T-helper 17 cell (primary cell): ENCODE measurements at regions not wholly inside any gene's neighbourhood (a gene's known extent, or its start where the extent isn't known, plus 50 kb on each side); places are given as distances from the start of the nearest gene placed in this dataset.
"Not testable (repeated sequence)": the region's sequence is repeated elsewhere in the genome, so short reads cannot be mapped to it uniquely, and the experiment has no call there.

ENCODE experiments used
- ATAC-seq: fragments of 150-1000 bp; cut with Tn5 transposase; 2 replicates; pipeline ENCODE4 v1.10.0; 2021; ENCODE audit warnings: mild to moderate bottlenecking, moderate library complexity
- DNase-seq, 3 donors: peaks; one replicate each; pipeline versions ENCODE4 v3.0.0 to v3.0.0-alpha.2; 2020 to 2021
- H3K9me3 ChIP-seq: one replicate; pipeline ENCODE4 v1.7.0; 2013; ENCODE audit warnings: low read length, mild to moderate bottlenecking; ENCODE audit not compliant: control insufficient read depth, poor library complexity, severe bottlenecking
- H3K27ac Mint-ChIP-seq: one replicate; pipeline ENCODE4 v1.8.0; 2022; ENCODE audit warnings: mild to moderate bottlenecking, moderate library complexity, mixed read lengths
- H3K27me3 Mint-ChIP-seq: one replicate; pipeline ENCODE4 v1.8.0; 2022; ENCODE audit warnings: mixed read lengths
- H3K36me3 Mint-ChIP-seq: one replicate; pipeline ENCODE4 v1.8.0; 2022; ENCODE audit warnings: low read depth, mixed read lengths
- H3K4me1 Mint-ChIP-seq: one replicate; pipeline ENCODE4 v1.8.0; 2022; ENCODE audit warnings: mild to moderate bottlenecking, mixed read lengths
- H3K4me3 Mint-ChIP-seq: one replicate; pipeline ENCODE4 v1.8.0; 2022; ENCODE audit warnings: mild to moderate bottlenecking, moderate library complexity, mixed read lengths

- not testable (repeated sequence) for ATAC-seq, H3K36me3 Mint-ChIP-seq, H3K27me3 Mint-ChIP-seq, H3K4me3 Mint-ChIP-seq, DNase-seq, H3K4me1 Mint-ChIP-seq, H3K27ac Mint-ChIP-seq, H3K9me3 ChIP-seq
Observed at GRCh38 chr9:66264786-66265185, 527.8 kb downstream of the FOXD4L4 start.

- DNase-seq, H3K36me3 Mint-ChIP-seq, H3K9me3 ChIP-seq, H3K4me3 Mint-ChIP-seq, H3K4me1 Mint-ChIP-seq, H3K27me3 Mint-ChIP-seq, ATAC-seq, H3K27ac Mint-ChIP-seq: not testable (repeated sequence)
Observed at GRCh38 chr9:66266202-66266601, 529.3 kb downstream of the FOXD4L4 start.

- not testable (repeated sequence) for H3K36me3 Mint-ChIP-seq, H3K4me1 Mint-ChIP-seq, ATAC-seq, H3K27me3 Mint-ChIP-seq, H3K27ac Mint-ChIP-seq, H3K9me3 ChIP-seq, DNase-seq, H3K4me3 Mint-ChIP-seq
Observed at GRCh38 chr9:66266856-66267430, 530.0 kb downstream of the FOXD4L4 start.

- not testable (repeated sequence) for H3K4me3 Mint-ChIP-seq, H3K36me3 Mint-ChIP-seq, H3K27ac Mint-ChIP-seq, H3K27me3 Mint-ChIP-seq, H3K4me1 Mint-ChIP-seq, H3K9me3 ChIP-seq
- DNase-seq (peak in 1 of 3 donors; percentile 16), ATAC-seq (peak; percentile 65)
Observed at GRCh38 chr9:66267684-66268083, 530.7 kb downstream of the FOXD4L4 start.

GRCh38 chr9:66269024-66269423 lies 532.1 kb downstream of the FOXD4L4 start:
- not testable (repeated sequence) for H3K27ac Mint-ChIP-seq, H3K9me3 ChIP-seq, ATAC-seq, H3K4me1 Mint-ChIP-seq, H3K36me3 Mint-ChIP-seq, H3K27me3 Mint-ChIP-seq, H3K4me3 Mint-ChIP-seq, DNase-seq

GRCh38 chr9:66269783-66270182 lies 532.8 kb downstream of the FOXD4L4 start:
- peak; percentile 16 to 49 (median 28) for DNase-seq
- H3K9me3 ChIP-seq, H3K36me3 Mint-ChIP-seq, H3K27me3 Mint-ChIP-seq, H3K4me1 Mint-ChIP-seq: not testable (repeated sequence)
- Mint-ChIP-seq H3K27ac (peak overlapping the region; percentile 96), H3K4me3 (peak overlapping the region; percentile 97)
- ATAC-seq, result peak; percentile 27

GRCh38 chr9:66278809-66279208 lies 541.9 kb downstream of the FOXD4L4 start:
- not testable (repeated sequence) for H3K4me1 Mint-ChIP-seq, DNase-seq, H3K36me3 Mint-ChIP-seq, H3K27me3 Mint-ChIP-seq, H3K4me3 Mint-ChIP-seq, H3K27ac Mint-ChIP-seq, ATAC-seq, H3K9me3 ChIP-seq
